MM.1S (cell line): ENCODE measurements at regions not wholly inside any gene's neighbourhood (a gene's known extent, or its start where the extent isn't known, plus 50 kb on each side); places are given as distances from the start of the nearest gene placed in this dataset.
A peak's percentile ranks its signal among the peaks of the same experiment; 100 is the strongest.

ENCODE experiments used
- DNase-seq: peaks from one replicate; pipeline ENCODE4 v3.0.0-alpha.2; 2015
- H2AFZ ChIP-seq: fragments of 300-600 bp; sonication (generic); 2 replicates; pipeline ENCODE4 v1.6.0; 2016; ENCODE audit warnings: antibody characterized with exemption, low read length
- H3F3A ChIP-seq: fragments of 300-600 bp; sonication (generic); 2 replicates; pipeline ENCODE4 v1.6.1; 2016; ENCODE audit warnings: mild to moderate bottlenecking, antibody characterized with exemption, low read length, moderate library complexity, mixed read lengths; ENCODE audit not compliant: insufficient read depth
- H3K27ac ChIP-seq: fragments of 300-600 bp; sonication (generic); 2 replicates; pipeline ENCODE4 v1.5.1; 2016; ENCODE audit warnings: mild to moderate bottlenecking, low read length
- H3K27me3 ChIP-seq: fragments of 300-600 bp; sonication (generic); replicated peaks from 2 replicates; pipeline ENCODE4 v1.6.0; 2016; ENCODE audit warnings: low read length; ENCODE audit not compliant: insufficient read depth
- H3K36me3 ChIP-seq: fragments of 300-600 bp; sonication (generic); replicated peaks from 2 replicates; pipeline ENCODE4 v1.6.1; 2016; ENCODE audit warnings: mild to moderate bottlenecking, low read length, mixed read lengths; ENCODE audit not compliant: insufficient read depth
- H3K4me1 ChIP-seq: fragments of 300-600 bp; sonication (generic); 2 replicates; pipeline ENCODE4 v1.6.1; 2016; ENCODE audit warnings: low read length, mixed read lengths
- H3K4me2 ChIP-seq: fragments of 300-600 bp; sonication (generic); 2 replicates; pipeline ENCODE4 v1.6.0; 2016; ENCODE audit warnings: low read depth, low read length
- H3K4me3 ChIP-seq: fragments of 300-600 bp; sonication (generic); 2 replicates; pipeline ENCODE4 v1.5.1; 2016; ENCODE audit warnings: low read length, mixed read lengths
- H3K79me2 ChIP-seq: fragments of 300-600 bp; sonication (generic); 2 replicates; pipeline ENCODE4 v1.6.1; 2016; ENCODE audit warnings: mixed run types, low read length, mixed read lengths
- H3K9ac ChIP-seq: fragments of 300-600 bp; sonication (generic); 2 replicates; pipeline ENCODE4 v1.6.1; 2016; ENCODE audit warnings: low read length, mixed read lengths
- H3K9me2 ChIP-seq: fragments of 300-600 bp; sonication (generic); replicated peaks from 2 replicates; pipeline ENCODE4 v1.6.1; 2016; ENCODE audit warnings: mild to moderate bottlenecking, low read length, mixed read lengths; ENCODE audit not compliant: insufficient read depth
- H3K9me3 ChIP-seq: fragments of 300-600 bp; sonication (generic); replicated peaks from 2 replicates; pipeline ENCODE4 v1.6.1; 2016; ENCODE audit warnings: mild to moderate bottlenecking, low read length, mixed read lengths; ENCODE audit not compliant: insufficient read depth
- H4K20me1 ChIP-seq: fragments of 300-600 bp; sonication (generic); 2 replicates; pipeline ENCODE4 v1.6.1; 2016; ENCODE audit warnings: mild to moderate bottlenecking, low read length, moderate library complexity, mixed read lengths; ENCODE audit not compliant: insufficient read depth
- CTCF ChIP-seq: fragments of 300-600 bp; sonication (generic); IDR thresholded peaks from 2 replicates; pipeline ENCODE4 v1.5.1; 2016; ENCODE audit warnings: antibody characterized with exemption, low read length, mixed read lengths
- EZH2 ChIP-seq: fragments of 300-600 bp; sonication (generic); optimal IDR thresholded peaks from 2 replicates; pipeline ENCODE3; 2017; ENCODE audit warnings: low read depth, mild to moderate bottlenecking, antibody characterized with exemption, low read length, mixed read lengths
- EZH2phosphoT487 ChIP-seq: fragments of 300-600 bp; sonication (generic); IDR thresholded peaks from 2 replicates; pipeline ENCODE4 v1.6.1; 2018; ENCODE audit warnings: antibody characterized with exemption, low read length

GRCh38 chr5:71886406-71886805 lies 167.3 kb downstream of the CARTPT start:
- H3K9ac ChIP-seq = no peak overlapping the region
- DNase-seq = no peak
- no peak overlapping the region for H3K4me3 ChIP-seq
- no peaks in the 10 kb centered on the region for H3K4me1 ChIP-seq
- H4K20me1 ChIP-seq = no peaks in the 10 kb centered on the region
- no peak overlapping the region for H3K27ac ChIP-seq
- H3F3A ChIP-seq = no peaks in the 10 kb centered on the region
- no peaks in the 10 kb centered on the region for H3K9me2 ChIP-seq
- H3K9me3 ChIP-seq = no peaks in the 10 kb centered on the region
- no peak overlapping the region for H3K4me2 ChIP-seq
- no peaks in the 10 kb centered on the region for H3K36me3 ChIP-seq
- H2AFZ ChIP-seq = no peak overlapping the region
- H3K79me2 ChIP-seq = no peaks in the 10 kb centered on the region
- no peaks in the 10 kb centered on the region for H3K27me3 ChIP-seq
- TF ChIP-seq EZH2phosphoT487 (no peak), EZH2 (no peak), CTCF (no peak)

- no peaks in the 10 kb centered on the region for H3K9me3 ChIP-seq
- no peaks in the 10 kb centered on the region for H3K27me3 ChIP-seq
- H3K4me2 ChIP-seq = peak overlapping the region; percentile 54; the same call in 1 of the 2 replicates
- H3K9me2 ChIP-seq = no peaks in the 10 kb centered on the region
- H3K36me3 ChIP-seq = no peaks in the 10 kb centered on the region
- DNase-seq = peak; percentile 93
- peak overlapping the region; percentile 72 for H2AFZ ChIP-seq
- H3F3A ChIP-seq = no peaks in the 10 kb centered on the region
- H3K4me3 ChIP-seq = peak overlapping the region; percentile 45
- H3K79me2 ChIP-seq = no peaks in the 10 kb centered on the region
- TF ChIP-seq EZH2 (no peak), CTCF (no peak), EZH2phosphoT487 (no peak)
- no peak overlapping the region for H3K9ac ChIP-seq
- H4K20me1 ChIP-seq = no peaks in the 10 kb centered on the region
- H3K27ac ChIP-seq = no peak overlapping the region
- H3K4me1 ChIP-seq = no peaks in the 10 kb centered on the region
These were observed 168.6 kb downstream of the CARTPT start for GRCh38 chr5:71887680-71888079.

- H3K27me3 ChIP-seq = no peaks in the 10 kb centered on the region
- no peak overlapping the region for H3K9ac ChIP-seq
- H4K20me1 ChIP-seq = no peaks in the 10 kb centered on the region
- TF ChIP-seq EZH2phosphoT487 (no peak), CTCF (no peak), EZH2 (no peak)
- no peaks in the 10 kb centered on the region for H3F3A ChIP-seq
- no peaks in the 10 kb centered on the region for H3K36me3 ChIP-seq
- no peak overlapping the region for H3K27ac ChIP-seq
- no peaks in the 10 kb centered on the region for H3K9me2 ChIP-seq
- H3K4me2 ChIP-seq = no peak overlapping the region
- no peaks in the 10 kb centered on the region for H3K79me2 ChIP-seq
- no peaks in the 10 kb centered on the region for H3K4me1 ChIP-seq
- no peak overlapping the region for H3K4me3 ChIP-seq
- DNase-seq = no peak
- no peak overlapping the region for H2AFZ ChIP-seq
- no peaks in the 10 kb centered on the region for H3K9me3 ChIP-seq
These were observed 172.3 kb downstream of the CARTPT start for GRCh38 chr5:71891406-71891805.
